AG04450 (cell line): ENCODE measurements at regions not wholly inside any gene's neighbourhood (a gene's known extent, or its start where the extent isn't known, plus 50 kb on each side); places are given as distances from the start of the nearest gene placed in this dataset.

Experiments
- CTCF ChIA-PET: fragments of 300-600, 350-600 bp; formaldehyde crosslinking; extraction: SDS; loops from one replicate; lab custom pipeline; 2022; ENCODE audit warnings: antibody characterized with exemption, inconsistent platforms; lab: Charles Lee
- POLR2A ChIA-PET: fragments of 350-600 bp; formaldehyde crosslinking; extraction: SDS; loops from one replicate; lab custom pipeline; 2021; ENCODE audit warnings: antibody characterized with exemption, inconsistent platforms; lab: Yijun Ruan, JAX
- DNase-seq: peaks from one replicate; pipeline ENCODE4 v3.0.0-alpha.2; 2011; ENCODE audit warnings: low read depth, low spot score
- H3K27ac ChIP-seq: one replicate; pipeline ENCODE4 v1.5.1; 2012; ENCODE audit warnings: low read depth, low read length, control low read depth
- H3K27me3 ChIP-seq: one replicate; pipeline ENCODE4 v1.6.0; 2012; ENCODE audit warnings: low read length; ENCODE audit not compliant: control insufficient read depth, insufficient read depth
- H3K4me3 ChIP-seq: 2 replicates; pipeline ENCODE4 v1.5.1; 2011; ENCODE audit warnings: mild to moderate bottlenecking, low read depth, low read length, control low read depth
- H3K9me3 ChIP-seq: 2 replicates; pipeline ENCODE4 v1.5.1; 2012; ENCODE audit warnings: low read length; ENCODE audit not compliant: control insufficient read depth, insufficient read depth
- TF ChIP-seq, protein P1 (sequence below): IDR thresholded peaks from 2 replicates; pipeline ENCODE4 v1.5.1; 2011; ENCODE audit warnings: low read depth, low read length, control low read depth, inconsistent platforms

DNA sequence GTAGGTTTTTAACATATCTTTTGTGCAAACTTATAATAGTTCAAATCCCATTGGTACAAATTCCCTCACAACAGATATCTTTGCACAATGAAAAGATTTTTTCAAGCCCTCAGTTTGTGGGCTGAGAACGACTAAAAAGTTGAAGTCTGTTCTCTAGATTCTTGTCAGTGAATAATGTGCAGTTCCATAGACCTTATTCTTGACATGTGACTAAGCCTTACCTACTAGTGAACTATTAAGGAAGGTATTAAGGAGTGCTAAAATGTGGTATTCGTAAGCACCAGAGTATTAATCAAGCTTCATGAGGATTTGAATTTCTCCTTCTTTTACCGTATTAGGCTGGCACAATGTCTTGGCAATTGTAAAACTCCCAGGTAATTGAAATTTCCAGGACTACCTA lies 205.6 kb upstream of the DMRTA1 start:
- ChIA-PET POLR2A (no interaction called here), CTCF (interaction anchor here (1.6 to 13.2 kb wide), 3 partner anchors 232 to 427 kb away, joined by 3 to 235 read pairs (median 178); partner anchors contain the start of gene CDKN2B)
- DNase-seq = no peak
- Histone ChIP-seq H3K4me3 (no peak overlapping the region), H3K27me3 (no peaks in the 10 kb centered on the region), H3K9me3 (no peaks in the 10 kb centered on the region), H3K27ac (no peak overlapping the region)
- TF ChIP-seq, protein P1, sequence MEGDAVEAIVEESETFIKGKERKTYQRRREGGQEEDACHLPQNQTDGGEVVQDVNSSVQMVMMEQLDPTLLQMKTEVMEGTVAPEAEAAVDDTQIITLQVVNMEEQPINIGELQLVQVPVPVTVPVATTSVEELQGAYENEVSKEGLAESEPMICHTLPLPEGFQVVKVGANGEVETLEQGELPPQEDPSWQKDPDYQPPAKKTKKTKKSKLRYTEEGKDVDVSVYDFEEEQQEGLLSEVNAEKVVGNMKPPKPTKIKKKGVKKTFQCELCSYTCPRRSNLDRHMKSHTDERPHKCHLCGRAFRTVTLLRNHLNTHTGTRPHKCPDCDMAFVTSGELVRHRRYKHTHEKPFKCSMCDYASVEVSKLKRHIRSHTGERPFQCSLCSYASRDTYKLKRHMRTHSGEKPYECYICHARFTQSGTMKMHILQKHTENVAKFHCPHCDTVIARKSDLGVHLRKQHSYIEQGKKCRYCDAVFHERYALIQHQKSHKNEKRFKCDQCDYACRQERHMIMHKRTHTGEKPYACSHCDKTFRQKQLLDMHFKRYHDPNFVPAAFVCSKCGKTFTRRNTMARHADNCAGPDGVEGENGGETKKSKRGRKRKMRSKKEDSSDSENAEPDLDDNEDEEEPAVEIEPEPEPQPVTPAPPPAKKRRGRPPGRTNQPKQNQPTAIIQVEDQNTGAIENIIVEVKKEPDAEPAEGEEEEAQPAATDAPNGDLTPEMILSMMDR = no peak

DNA sequence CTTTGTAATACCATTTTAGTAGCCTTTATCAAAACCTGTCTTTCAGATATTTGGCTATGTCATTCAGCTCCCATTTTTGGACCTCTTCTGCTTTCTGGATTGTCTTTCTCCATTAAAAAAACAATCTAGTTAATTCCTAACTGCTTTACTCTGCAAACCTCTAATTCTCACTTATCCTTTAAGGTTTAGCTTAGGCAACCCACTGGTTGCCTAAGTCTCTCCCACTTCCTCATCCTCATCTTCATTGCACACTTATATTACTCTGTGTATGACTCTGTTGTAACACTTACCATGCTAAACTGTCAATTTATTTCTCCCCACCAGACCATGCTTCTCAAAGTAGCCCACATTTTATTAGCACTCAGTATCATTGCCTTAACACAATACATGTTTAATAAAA lies 205.0 kb upstream of the DMRTA1 start:
- DNase-seq = no peak
- Histone ChIP-seq H3K4me3 (no peak overlapping the region), H3K27me3 (no peaks in the 10 kb centered on the region), H3K27ac (no peak overlapping the region), H3K9me3 (no peaks in the 10 kb centered on the region)
- CTCF ChIA-PET = interaction anchor here (1.6 to 13.2 kb wide), 3 partner anchors 233 to 428 kb away, joined by 3 to 235 read pairs (median 178); partner anchors contain the start of gene CDKN2B
- POLR2A ChIA-PET = no interaction called here
- TF ChIP-seq, protein P1 = no peak

DNA sequence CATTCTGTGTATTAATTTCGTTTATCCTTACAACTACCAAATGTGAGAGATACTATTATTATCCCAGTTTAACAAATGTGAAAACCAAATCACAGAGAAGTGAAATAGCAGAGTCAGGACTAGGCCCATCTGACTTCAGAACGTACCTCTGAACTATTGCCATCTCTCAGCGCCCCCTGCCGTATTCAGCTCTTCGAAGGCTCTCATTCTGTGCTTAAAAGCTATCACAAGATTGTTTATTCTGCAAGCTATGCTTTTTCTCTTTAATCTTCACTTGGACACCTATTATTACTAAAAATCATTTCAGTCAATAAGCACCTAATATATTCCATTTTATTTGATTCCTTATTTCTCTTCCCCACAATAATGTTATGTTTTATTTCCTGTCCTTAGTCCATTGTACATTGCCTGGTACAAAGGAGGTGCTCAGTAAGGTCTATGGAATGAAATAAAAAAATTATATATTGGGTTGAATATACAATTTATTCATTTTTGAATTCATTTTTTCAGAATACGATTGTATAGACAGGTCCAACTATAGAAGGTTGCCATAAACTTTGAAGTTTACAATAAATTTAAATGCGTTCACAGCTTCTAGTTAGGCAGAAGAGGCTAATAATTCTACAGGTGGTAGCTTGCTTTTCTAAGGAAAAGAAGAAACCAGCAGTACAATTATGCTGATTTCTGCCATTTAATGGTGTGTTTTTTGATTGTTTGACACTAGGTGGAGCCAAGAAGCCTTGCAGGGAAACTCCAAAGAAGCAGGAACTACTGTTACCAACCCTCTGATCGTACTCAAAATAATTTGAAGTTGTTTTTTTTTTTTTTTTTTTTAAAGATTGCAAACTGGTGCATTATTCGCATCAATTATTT lies 202.2 kb upstream of the DMRTA1 start:
- TF ChIP-seq, protein P1 = peak; percentile 74
- no peak for DNase-seq
- POLR2A ChIA-PET = interaction anchor here (0.6 to 0.7 kb wide), 2 partner anchors 38 to 235 kb away, joined by 3 read pairs; partner anchors contain the start of gene CDKN2B
- CTCF ChIA-PET = interaction anchor here (0.6 to 13.2 kb wide), 87 partner anchors 9 to 1008 kb away, joined by 3 to 235 read pairs (median 5); partner anchors contain the start of genes CDKN2A, CDKN2B, CDKN2B-AS1 and MTAP
- Histone ChIP-seq H3K27me3 (no peaks in the 10 kb centered on the region), H3K27ac (no peak overlapping the region), H3K4me3 (no peak overlapping the region), H3K9me3 (no peaks in the 10 kb centered on the region)

DNA sequence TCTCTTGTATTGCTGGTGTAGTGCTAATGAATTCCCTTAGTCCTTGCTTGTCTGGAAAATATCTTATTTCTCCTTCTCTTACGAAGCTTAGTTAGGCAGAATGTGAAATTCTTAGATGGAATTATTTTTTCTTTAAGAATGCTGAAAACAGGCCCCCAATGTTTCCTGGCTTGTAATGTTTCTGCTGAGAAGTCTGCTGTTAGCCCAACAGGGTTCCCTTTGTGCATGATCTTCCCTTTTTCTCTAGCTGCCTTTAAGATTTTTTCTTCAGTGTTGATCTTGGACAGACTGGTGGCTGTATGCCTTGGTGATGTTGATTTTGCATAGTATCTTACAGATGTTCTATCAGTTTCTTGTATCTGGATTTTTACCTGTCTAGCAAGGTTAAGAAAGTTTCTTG lies 191.3 kb upstream of the DMRTA1 start:
- CTCF ChIA-PET = interaction anchor here (1.0 to 1.4 kb wide), 3 partner anchors 11 to 442 kb away, joined by 3 to 7 read pairs (median 4); no protein-coding TSS in a partner anchor
- no peak overlapping the region for H3K27ac ChIP-seq
- no peak overlapping the region for H3K4me3 ChIP-seq
- H3K27me3 ChIP-seq = peaks cover 4% of the 10 kb centered on the region
- POLR2A ChIA-PET = no interaction called here
- peaks cover 8% of the 10 kb centered on the region for H3K9me3 ChIP-seq
- no peak for DNase-seq
- TF ChIP-seq, protein P1 = no peak

DNA sequence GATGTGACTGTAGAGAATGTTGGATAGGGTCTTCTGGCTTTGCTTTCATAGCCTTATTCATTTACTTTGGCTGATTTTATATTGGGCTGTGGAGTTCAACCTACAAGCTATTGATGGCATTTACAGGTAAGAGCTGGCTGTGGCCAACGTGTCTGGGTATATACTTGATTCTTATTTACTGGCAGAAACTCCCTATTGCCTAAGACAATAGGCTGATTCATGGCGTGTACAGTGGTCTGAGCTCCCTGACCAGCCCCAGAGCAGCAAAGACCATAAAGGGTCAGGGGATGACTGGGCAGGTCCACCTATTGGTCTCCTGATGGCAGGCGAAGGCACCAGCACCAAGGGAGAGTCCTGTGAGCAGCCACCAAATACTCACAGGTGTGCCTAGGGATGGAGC lies 190.2 kb upstream of the DMRTA1 start:
- CTCF ChIA-PET = interaction anchor here (0.8 to 1.4 kb wide), 2 partner anchors 10 to 12 kb away, joined by 4 to 7 read pairs; no protein-coding TSS in a partner anchor
- Histone ChIP-seq H3K4me3 (no peak overlapping the region), H3K27me3 (peaks cover 4% of the 10 kb centered on the region), H3K27ac (no peak overlapping the region), H3K9me3 (peaks cover 3% of the 10 kb centered on the region)
- TF ChIP-seq, protein P1 = no peak
- DNase-seq = no peak
- POLR2A ChIA-PET = no interaction called here
